SHP77 treated with DMSO at 0.1 percent for 48 hours (cell line): ENCODE measurements at regions not wholly inside any gene's neighbourhood (a gene's known extent, or its start where the extent isn't known, plus 50 kb on each side); places are given as distances from the start of the nearest gene placed in this dataset.
"Not testable (repeated sequence)": the region's sequence is repeated elsewhere in the genome, so short reads cannot be mapped to it uniquely, and the experiment has no call there.

Experiments used
- DNase-seq: peaks from one replicate; lab custom pipeline; 2025; lab: John Stamatoyannopoulos, UW

DNA sequence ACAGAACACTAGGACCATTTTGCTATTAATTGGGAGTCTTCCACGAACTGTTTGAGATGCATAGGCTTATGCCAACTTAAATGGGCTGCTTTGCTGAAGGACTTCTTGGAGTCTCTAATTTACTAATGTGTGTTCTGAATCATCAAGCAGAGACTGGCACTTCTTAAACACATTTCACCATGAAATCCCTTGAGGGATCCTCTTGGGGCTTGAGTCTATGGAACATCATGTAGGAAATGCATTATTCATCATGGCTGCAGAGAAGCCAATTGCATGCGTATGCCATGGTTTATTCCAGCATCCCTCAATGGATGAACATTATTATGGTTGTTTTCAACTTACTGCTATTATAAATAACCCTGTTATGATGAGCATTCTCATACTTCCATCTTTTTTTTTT is 73.4 kb downstream of the FGD2 start:
- DNase-seq, result no peak

DNA sequence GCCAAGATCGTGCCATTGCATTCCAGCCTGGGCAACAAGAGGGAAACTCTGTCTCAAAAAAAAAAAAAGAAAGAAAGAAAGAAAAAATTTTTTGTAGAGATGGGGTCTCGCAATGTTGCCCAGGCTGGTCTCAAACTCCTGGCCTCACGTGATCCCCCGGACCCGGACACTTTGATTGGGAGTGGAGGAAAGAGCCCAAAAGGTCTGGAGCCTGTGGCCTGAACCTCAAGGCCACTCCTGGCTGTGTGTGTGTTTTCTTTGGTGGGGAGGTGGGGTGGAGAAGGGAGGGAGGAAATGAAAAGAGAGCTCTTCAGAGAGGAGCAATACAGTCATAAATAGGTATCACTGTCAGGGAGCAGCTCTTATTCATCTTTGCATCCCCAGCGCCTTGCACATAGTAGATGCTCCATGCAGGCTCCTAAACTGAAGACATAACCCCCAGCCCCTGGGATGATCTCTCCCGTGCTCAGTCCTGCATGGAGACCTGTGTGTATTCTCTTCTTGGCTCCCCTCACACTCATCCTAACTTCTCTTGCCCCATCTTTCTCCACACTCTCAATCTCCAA is 75.7 kb downstream of the FGD2 start:
- no peak for DNase-seq

DNA sequence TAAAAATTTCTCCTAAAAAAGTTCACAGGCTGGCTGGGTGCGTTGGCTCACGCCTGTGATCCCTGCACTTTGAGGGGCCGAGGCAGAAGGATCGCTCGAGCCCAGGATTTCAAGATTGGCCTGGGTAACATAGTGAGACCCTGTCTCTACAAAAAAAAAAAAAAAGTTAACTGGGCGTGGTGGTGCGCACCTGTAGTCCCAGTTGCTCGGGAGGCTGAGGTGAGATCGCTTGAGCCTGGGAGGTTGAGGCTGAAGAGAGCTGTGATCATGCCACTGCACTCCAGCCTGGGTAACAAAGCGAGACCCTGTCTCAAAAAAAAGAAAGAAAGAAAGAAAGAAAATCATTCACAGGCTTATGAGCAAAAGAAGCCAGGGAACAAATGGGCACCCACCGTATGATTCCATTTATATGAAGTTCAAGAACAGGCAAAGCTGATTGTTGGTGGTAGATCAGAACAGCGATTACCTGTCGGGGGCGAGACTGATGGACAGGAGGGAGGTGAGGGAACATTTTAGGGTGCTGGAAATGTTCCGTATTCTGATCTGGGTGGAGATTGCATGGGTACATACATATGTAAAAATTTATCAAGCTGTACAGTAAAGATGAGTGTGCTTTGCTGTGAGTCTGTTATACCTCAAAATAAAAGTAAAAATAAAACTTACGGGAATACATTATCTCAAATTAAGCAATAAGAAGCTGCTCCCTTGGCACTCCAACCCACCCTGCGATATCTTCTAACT is 77.1 kb downstream of the FGD2 start:
- no peak for DNase-seq

DNA sequence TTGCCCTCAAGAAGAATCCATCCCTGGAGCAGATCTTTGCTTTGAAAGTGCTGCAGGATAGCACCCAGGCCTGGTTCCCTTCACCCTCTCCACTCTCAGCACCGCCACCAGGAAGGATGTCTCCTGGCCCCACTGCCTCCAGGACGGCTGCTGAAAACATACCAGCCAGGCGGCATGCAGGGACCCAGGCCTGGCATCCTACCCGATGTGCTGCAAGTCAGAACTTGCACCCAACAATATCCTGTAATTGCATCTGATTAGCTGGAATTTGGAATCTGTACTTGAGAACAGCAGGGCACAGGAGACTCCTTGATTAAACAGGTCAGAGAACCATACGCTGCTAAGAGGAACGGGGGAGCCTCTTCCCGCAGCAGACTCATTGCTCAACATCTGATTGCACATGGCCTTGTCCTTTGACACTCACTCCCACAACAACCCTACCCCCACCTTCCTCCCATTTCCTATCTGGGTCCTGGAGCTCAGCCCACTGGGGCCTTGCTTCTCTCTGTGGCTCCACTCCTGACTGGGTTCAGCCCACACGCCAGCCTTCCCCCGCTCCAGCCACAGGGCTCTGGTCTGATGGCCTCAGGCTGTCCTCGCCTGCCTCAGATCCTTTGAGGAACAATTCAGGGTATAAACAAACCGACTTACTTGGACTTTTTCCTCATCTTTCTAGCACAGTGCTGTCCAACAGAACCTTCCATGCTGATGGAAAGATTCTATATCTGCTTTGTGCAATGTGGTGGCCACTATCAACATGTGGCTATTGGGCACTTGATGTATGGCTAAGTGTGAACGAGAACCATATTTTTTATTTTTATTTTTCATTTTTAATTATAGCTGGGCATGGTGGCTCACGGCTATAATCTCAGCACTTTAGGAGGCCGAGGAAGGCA is 78.0 kb downstream of the FGD2 start:
- DNase-seq, result no peak

DNA sequence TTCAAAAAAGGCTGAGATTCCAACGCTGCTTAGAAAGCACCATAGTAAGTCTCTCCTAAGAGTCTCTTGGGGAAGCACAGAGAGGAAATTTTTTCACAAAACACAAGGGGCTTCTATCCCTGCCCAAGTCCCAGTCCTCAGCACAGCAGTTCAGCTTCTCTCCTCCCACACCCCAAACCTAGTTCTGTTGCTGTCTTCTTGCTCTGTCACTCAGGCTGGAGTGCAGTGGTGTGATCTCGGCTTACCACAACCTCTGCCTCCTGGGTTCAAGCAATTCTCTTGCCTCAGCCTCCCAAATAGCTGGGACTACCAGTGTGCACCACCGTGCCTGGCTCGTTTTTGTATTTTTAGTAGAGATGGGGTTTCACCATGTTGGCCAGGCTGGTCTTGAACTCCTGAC is 79.2 kb downstream of the FGD2 start:
- not testable (repeated sequence) for DNase-seq

DNA sequence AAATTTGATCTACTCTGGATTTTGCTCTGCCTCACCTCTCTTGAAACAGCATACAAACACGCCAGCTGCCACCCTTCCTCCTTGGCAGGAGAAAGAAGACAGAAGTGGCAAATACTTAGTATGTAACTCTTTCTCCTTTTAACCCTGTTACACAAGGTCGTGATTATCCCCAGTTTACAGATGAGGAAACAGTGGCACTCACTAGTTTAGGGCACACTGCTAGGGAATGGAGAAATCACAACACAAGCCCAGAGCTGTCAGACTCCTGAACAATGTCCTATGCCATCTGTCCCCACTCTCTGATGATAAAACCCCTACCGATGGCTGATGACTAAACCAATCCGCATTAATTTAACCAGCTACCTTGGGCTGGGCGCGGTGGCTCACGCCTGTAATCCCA is 79.7 kb downstream of the FGD2 start:
- no peak for DNase-seq

DNA sequence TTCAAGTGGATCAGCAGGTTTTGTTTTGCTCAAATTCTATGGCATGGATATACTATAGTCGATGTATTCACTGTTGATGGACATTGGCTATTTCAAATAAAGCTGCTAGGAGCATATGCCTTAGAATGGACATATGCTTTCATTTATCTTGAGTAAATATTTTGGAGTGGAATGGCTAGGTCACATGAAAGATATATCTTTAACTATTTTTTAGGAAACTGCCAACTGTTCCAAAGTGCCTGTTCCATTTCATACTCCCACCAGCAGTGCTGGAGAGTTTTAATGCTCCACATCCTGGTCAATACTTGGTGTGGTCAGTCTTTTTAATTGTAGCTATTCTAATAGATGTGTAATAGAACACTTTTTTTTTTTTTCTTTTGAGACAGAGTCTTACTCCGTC is 81.1 kb upstream of the PIM1 start:
- no peak for DNase-seq

DNA sequence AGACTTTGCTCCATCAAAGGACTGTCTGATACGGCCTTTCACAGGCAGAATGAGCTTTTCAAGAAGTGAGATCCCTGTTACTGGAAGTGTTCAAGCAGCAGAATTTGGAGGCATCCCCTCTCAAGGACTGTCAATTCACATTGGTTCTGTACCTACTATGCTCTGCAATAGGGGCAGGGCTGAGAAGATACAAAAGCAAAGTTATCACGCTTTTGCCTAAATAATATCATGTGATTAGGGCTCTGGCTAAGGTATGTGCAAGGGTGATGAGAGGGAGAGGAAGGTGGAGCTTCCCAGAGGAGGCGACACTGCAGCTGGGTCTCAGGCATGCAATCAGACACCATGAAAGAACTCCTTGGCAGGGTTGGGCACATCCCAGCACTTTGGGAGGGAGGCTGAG is 80.2 kb upstream of the PIM1 start:
- DNase-seq, result no peak

DNA sequence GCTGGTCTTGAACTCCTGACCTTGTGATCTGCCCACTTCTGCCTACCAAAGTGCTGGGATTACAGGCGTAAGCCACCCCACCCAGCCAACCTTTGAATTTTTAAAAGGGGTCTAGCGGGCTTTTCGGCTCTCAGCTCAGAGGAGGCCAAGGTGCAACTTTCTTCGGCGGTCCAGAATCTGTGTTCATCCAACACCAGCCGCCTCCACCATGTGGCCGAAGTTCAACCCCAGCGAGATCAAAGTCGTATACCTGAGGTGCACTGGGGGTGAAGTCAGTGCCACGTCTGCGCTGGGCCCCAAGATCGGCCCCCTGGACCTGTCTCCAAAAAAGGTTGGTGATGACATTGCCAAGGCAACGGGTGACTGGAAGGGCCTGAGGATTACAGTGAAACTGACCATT is 78.8 kb upstream of the PIM1 start:
- not testable (repeated sequence) for DNase-seq

DNA sequence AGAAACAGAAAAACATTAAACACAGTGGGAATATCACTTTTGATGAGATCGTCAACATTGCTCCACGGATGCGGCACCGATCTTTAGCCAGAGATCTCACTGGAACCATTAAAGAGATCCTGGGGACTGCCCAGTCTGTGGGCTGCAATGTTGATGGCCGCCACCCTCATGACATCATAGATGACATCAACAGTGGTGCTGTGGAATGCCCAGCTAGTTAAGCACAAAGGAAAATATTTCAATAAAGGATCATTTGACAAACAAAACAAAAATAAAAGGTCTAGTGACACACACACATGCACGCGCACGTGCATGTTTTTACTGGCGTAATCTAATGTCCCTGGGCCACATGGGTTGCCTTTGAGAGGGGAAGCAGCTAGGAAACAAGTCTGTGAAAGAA is 78.4 kb upstream of the PIM1 start:
- DNase-seq, result not testable (repeated sequence)

DNA sequence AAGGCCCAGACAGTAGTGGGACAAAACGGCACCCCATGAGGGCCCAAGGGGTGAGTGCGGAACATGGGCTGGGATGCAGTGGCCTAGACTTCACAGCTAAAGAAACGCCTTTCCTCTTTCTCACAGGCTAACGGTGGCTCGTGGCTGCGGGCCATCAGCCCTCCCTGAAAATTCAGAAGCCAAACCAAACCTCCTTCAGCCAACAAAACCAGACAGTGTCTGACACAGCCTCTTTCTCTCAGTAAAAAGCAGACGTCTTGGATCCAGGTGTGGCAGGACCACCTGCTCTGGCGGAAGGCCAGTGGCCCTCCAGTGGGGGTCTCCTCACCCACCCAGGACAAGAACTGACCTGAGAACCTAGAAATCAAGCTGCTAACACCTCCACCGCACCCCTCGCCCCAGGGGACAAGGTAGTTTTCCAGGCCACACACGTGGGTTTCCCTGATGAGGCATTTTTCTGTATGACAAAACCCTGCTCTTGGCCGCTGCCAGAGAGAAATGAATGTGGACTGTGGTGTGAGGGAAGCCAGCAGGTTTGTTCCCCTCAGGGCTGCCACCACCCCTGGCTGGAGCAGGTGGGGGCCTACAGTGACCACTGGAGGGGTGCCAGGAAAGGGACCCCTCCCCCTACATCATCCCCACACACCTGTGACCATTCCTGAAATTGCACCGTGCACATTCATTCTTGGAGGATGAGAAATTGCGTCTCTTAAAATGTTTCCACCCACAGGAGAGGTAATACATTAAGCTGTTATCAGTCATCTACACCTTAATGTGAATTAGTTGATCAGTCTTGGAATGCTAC is 76.8 kb upstream of the PIM1 start:
- DNase-seq, result no peak

DNA sequence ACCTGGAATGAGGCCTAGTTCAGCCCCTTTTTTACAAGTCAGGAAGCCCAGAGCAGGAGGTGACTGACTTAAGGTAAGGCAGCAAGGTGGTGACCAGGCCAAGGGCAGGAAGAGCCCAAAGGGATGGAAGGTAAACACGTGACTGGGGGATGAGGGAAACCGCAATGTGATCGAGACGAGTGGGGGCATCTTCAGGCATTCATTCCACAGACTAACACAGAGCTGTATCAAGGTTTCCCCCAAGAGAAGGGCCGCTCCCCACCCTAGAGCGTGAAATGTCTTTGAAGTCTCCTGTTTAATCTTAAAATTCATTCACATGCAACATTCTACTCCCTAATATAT is 76.3 kb upstream of the PIM1 start:
- DNase-seq, result no peak

DNA sequence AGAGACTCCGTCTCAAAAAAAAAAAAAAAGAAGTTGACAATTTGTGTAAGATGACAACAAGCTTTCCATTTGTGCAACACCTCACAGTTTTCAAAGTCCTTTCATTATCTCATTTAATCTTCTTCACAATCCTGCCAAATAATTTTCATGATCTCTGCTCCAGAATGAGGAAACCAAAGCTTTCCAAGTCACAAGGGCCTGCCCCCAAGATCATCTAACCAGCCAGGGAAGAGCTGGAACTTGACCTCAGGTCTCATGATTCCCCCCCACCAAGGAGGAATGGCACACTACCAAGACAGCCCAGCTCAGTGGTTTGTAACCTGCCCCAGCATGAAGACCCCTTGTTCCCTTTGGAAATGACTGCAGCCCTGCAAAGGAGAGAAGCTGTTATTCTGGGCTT is 74.0 kb upstream of the PIM1 start:
- no peak for DNase-seq

DNA sequence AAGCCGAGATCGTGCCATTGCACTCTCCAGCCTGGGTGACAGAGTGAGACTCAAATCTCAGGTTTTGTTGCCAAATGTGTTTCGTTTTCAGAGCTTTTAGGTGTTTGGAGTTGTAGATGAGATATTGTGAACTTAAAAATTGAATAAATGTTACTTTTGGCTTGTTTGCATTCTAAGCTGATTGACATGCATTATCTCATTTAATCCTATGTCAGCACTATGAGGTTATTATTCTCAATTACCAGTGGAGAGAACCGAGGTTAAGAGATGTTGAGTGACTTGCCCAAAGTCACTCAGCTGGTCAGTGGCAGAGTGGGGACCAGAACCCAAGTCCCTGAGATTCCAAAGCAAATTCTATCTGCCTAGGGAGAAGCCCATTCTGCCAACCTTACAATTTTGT is 72.6 kb upstream of the PIM1 start:
- DNase-seq, result no peak

DNA sequence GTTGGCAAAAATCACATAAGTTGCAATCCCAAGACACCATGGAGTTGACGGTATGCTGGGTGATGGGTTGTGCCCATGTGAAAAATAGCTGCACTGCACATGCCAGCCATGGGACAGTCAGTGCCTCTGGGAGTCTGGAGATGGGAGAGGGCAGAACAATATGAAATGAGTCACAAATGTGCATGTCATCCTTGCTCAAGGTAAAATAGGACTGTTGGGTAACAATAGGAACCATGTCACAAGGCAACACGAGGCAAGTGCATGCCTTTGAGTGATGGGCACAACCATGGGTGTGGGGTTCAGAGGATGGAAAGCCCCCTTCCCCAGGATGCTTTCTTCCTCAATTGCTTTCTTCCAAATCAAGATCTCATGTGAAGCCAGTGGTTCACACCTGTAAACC is 70.5 kb upstream of the PIM1 start:
- DNase-seq, result no peak

DNA sequence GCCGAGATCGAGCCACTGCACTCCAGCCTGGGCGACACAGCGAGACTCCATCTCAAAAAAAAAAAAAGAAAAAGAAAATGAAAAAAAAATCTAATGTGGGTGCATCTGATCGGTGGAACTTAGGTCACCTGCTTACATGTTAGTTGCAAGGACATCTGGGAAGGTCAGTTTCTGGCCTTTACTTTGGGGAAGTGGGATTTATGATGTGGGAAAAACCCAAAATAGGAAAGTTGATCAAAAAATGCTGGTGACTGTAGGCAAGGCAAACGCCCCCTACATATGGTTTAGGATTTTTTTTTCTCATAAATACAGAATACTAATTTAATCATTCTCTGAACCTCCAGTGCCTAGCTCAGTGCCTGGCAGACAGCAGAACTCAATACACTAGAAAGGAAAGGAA is 69.2 kb upstream of the PIM1 start:
- DNase-seq, result no peak

DNA sequence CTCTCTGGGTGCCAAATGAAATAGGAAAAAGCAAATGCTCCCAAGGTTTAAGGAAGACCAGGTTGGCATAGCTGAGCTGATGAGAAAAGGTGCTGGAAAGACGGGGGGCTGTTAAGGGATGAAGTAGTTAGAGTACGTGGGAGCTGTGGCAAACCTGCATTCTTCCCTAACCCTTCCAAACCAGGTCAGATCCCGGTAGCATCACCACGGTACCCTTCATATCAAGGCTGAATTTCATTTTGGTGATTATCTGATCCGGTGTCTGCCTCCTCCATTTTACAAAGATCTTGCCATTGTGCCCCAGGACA is 68.0 kb upstream of the PIM1 start:
- no peak for DNase-seq

DNA sequence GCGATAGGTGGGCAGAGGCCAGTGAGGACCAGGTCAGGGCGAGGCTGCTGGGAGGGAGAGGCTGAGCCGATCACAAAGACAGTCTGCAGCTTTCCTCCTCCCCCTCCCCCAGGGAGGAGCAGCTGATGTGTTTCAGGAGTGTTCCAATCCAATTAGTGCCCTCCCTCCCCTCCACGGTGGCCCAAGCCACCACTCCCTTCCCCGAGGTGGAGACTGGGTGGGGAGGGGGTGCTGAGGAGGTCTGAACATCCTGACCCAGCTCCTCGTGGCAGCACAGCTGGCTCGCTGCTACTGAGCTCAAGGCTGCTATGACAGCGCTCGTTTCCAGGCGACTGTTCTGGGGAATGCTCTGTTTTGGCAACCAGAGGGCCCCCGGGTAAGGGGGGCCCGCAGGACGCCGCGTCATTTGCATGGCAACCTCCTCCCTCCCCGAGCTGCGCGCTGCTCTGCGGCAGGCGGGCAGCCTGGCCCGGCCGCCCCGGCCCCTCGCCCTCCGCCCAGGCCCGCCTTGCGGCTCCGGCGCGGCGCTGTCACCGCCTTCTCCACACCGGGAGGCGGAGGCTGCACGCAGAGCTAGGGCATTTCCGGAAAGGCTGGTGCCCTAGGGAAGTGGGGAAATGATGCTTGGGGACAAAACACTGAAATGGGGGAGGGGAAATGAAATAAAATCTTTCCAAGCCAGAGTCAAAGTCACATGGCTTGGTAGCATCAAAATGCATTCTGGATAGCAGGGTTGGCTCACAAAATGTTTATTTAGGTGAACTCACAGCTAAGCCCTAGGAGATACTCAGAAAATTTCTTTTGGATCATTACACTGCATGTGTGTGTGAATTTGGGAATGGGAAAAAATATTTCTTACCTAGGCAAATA is 67.4 kb upstream of the PIM1 start:
- peak; percentile 88 for DNase-seq

DNA sequence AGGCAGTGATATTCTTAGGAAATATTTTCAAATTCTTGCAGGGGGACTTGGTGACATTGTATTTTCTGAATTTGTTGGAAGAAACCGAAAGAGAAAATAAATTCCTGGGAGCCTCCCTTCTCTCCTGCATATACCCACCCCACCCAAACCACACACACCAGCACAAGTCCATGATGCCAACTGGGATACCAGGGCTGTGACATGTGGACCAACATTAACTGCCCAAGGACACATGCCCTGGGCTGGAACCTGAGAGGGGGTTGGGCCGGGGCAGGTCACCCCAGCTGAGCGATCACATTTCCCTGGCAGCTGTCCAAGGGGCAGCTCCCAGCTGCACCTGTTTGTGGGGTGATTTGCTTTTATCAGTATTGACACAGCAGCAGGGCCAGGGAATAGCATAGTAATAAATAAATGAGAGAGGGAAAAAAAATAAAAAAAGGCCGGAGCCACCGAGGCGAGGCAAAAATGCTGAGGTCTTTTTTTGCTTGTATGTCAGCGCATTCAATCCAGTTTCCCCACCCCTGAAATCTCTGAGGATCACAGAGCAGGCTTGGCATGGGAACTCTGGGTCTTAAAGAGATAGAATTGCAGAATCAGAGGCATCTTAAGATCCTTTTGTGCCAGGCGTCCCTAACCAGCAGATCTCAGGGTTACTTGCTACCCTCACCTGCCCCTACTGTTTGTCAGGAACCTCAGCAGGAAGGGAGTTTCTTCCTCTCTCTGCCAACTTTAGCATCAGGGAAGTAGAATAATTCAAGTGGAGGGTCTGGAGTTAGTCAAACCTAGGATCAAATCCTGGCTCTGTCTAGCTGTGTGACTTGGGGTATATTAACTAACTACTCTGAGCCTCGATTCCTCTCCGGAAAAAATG is 66.5 kb upstream of the PIM1 start:
- peak; percentile 62 for DNase-seq

DNA sequence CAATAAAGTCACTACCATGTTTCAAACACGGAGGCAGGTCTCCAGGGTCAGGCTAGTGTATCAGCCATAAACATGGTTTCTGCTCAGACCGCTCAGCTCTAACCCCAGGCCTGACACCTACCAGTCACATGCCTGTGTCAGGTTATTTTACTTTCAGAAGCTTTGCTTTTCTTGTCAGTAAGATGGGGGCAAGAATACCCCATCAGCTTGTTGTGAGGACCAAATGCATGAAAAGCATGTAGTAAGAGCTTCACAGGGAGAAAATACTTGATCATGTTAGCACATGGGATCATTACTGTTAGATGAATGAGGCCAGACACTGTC is 65.2 kb upstream of the PIM1 start:
- no peak for DNase-seq
